ENCODE measurements at regions not wholly inside any gene's neighbourhood (a gene's known extent, or its start where the extent isn't known, plus 50 kb on each side); places are given as distances from the start of the nearest gene placed in this dataset.

DNA sequence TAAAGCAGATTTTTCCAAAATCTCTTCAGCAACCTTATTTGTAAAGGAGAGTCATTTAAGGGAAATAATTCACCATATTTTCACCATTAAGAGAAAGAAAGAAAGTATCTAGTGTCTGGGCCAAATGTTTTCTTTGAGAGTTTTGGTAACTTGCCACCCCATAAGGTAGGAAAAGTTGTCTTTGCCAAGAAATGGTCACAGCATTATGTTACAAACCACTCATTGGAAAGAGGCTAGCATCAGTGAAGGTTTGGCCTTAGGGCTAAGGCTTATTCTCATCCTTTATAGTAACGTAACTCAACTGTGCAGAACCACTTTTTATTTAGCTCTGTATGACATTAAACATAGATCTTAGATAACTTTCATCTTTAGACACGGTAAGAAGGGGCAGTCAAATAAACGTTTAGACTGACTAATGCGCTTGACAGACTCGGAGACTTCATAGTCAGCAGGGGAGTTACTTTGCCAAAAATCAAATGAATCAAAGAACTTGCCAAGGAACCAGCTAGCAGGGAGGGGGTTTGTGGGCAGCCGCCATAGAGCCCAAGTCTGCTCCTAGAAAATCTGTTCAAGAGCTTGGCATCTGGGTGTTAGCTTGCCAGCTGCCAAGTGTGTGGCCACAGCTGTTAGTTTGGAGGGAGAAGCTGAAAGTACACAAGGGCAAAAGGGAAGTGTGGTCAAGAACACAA is 182.8 kb upstream of the GRID2 start:
- Histone ChIP-seq H3K27me3 (ENCODE audit: control insufficient read depth in 1 of 2, insufficient read depth in 2 of 2, low read length in 2 of 2) (no peaks in the 10 kb centered on the region), H3K4me3 (ENCODE audit: low read length) (no peak overlapping the region), H3K27ac (ENCODE audit: low read depth in 1 of 2, low read length in 2 of 2) (no peak overlapping the region), H3K9me3 (ENCODE audit: control insufficient read depth in 1 of 2, insufficient read depth in 1 of 2, low read length in 2 of 2) (peaks cover 0 to 4% of the 10 kb centered on the region in 2 experiments), H3K36me3 (ENCODE audit: insufficient read depth, low read length) (no peaks in the 10 kb centered on the region), H3K4me1 (ENCODE audit: insufficient read depth, low read length) (no peaks in the 10 kb centered on the region)
- TF ChIP-seq, protein P1, sequence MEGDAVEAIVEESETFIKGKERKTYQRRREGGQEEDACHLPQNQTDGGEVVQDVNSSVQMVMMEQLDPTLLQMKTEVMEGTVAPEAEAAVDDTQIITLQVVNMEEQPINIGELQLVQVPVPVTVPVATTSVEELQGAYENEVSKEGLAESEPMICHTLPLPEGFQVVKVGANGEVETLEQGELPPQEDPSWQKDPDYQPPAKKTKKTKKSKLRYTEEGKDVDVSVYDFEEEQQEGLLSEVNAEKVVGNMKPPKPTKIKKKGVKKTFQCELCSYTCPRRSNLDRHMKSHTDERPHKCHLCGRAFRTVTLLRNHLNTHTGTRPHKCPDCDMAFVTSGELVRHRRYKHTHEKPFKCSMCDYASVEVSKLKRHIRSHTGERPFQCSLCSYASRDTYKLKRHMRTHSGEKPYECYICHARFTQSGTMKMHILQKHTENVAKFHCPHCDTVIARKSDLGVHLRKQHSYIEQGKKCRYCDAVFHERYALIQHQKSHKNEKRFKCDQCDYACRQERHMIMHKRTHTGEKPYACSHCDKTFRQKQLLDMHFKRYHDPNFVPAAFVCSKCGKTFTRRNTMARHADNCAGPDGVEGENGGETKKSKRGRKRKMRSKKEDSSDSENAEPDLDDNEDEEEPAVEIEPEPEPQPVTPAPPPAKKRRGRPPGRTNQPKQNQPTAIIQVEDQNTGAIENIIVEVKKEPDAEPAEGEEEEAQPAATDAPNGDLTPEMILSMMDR (IDR thresholded peaks at IDR 0.05), result no peak
- Mint-ChIP-seq H3K27me3 (no peaks in the 10 kb centered on the region), H3K4me3 (no peak overlapping the region), H3K9me3 (peaks cover 5% of the 10 kb centered on the region), H3K27ac (no peak overlapping the region), H3K36me3 (ENCODE audit: low read depth) (no peaks in the 10 kb centered on the region), H3K4me1 (ENCODE audit: low read depth) (no peaks in the 10 kb centered on the region)
- ATAC-seq (ENCODE audit: poor library complexity) (no peak), DNase-seq (no peak)
- POLR2A ChIA-PET, result no interaction called here
- CTCF ChIA-PET, result no interaction called here
- intact Hi-C loops (cut with DNase I, micrococcal nuclease), result no loop called here

DNA sequence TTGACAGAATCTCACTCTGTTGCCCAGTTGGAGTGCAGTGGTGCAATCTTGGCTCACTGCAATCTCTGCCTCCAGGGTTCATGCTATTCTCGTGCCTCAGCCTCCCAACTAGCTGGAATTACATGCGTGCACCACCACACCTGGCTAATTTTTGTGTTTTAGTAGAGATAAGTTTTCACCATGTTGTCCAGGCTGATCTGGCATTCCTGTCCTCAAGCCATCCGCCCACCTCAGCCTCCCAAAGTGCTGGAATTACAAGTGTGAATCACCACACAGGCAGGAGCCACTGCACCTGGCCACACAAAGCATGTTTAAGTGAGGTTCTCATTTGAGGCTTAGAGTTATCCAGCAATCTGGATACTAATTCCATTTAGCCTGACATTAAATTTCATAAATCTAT is 180.9 kb upstream of the GRID2 start:
- ATAC-seq (ENCODE audit: poor library complexity), result no peak
- Mint-ChIP-seq H3K4me1 (ENCODE audit: low read depth) (no peaks in the 10 kb centered on the region), H3K4me3 (no peak overlapping the region), H3K36me3 (ENCODE audit: low read depth) (no peaks in the 10 kb centered on the region), H3K27ac (no peak overlapping the region), H3K9me3 (peaks cover 8% of the 10 kb centered on the region), H3K27me3 (no peaks in the 10 kb centered on the region)
- H3K27me3 ChIP-seq (ENCODE audit: control insufficient read depth in 1 of 2, insufficient read depth in 2 of 2, low read length in 2 of 2), result no peaks in the 10 kb centered on the region
- H3K4me1 ChIP-seq (ENCODE audit: insufficient read depth, low read length), result no peaks in the 10 kb centered on the region
- no peaks in the 10 kb centered on the region for H3K36me3 ChIP-seq (ENCODE audit: insufficient read depth, low read length)
- TF ChIP-seq, protein P1 (IDR thresholded peaks at IDR 0.05), result no peak
- no peak overlapping the region for H3K4me3 ChIP-seq (ENCODE audit: low read length)
- POLR2A ChIA-PET, result no interaction called here
- no peak for DNase-seq
- H3K27ac ChIP-seq (ENCODE audit: low read depth in 1 of 2, low read length in 2 of 2), result no peak overlapping the region
- H3K9me3 ChIP-seq (ENCODE audit: control insufficient read depth in 1 of 2, insufficient read depth in 1 of 2, low read length in 2 of 2), result peaks cover 0 to 4% of the 10 kb centered on the region in 2 experiments
- intact Hi-C loops (cut with DNase I, micrococcal nuclease), result no loop called here
- CTCF ChIA-PET, result no interaction called here

DNA sequence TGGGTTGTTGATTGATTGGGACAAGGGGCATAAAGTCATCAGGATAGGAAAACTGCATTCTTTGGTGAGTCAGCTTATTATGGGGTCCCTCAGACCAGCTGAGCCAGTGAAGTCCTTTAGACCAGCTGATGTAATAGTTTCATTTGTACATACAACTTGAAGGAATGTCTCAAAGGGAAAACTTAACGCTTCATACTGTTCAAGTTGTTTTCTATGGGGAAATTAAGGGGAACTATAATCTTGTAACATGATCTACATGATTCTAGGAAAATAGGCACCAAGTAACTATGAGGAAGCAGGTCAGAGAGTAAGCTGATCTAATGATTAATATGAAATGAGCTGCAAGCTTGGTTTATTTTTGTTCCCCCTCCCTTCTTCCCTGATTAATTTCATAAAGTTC is 175.1 kb upstream of the GRID2 start:
- no peak for ATAC-seq (ENCODE audit: poor library complexity)
- POLR2A ChIA-PET, result no interaction called here
- TF ChIP-seq, protein P1 (IDR thresholded peaks at IDR 0.05), result no peak

More for the DNA sequence above, 175.1 kb upstream of the GRID2 start:
- Mint-ChIP-seq H3K36me3 (ENCODE audit: low read depth) (no peaks in the 10 kb centered on the region), H3K4me1 (ENCODE audit: low read depth) (no peaks in the 10 kb centered on the region), H3K27me3 (no peaks in the 10 kb centered on the region), H3K9me3 (peaks cover 17% of the 10 kb centered on the region), H3K4me3 (no peak overlapping the region), H3K27ac (no peak overlapping the region)
- Histone ChIP-seq H3K36me3 (ENCODE audit: insufficient read depth, low read length) (no peaks in the 10 kb centered on the region), H3K4me3 (ENCODE audit: low read length) (no peak overlapping the region), H3K9me3 (ENCODE audit: control insufficient read depth in 1 of 2, insufficient read depth in 1 of 2, low read length in 2 of 2) (peaks cover 9 to 19% of the 10 kb centered on the region in 2 experiments), H3K27me3 (ENCODE audit: control insufficient read depth in 1 of 2, insufficient read depth in 2 of 2, low read length in 2 of 2) (no peaks in the 10 kb centered on the region), H3K27ac (ENCODE audit: low read depth in 1 of 2, low read length in 2 of 2) (no peak overlapping the region), H3K4me1 (ENCODE audit: insufficient read depth, low read length) (no peaks in the 10 kb centered on the region)
- CTCF ChIA-PET, result no interaction called here
- no peak for DNase-seq
- intact Hi-C loops (cut with DNase I, micrococcal nuclease), result no loop called here

All from CD4-positive, alpha-beta T cell (primary cell).